Glutamatergic neuron (in vitro differentiated cells): ENCODE measurements at regions not wholly inside any gene's neighbourhood (a gene's known extent, or its start where the extent isn't known, plus 50 kb on each side); places are given as distances from the start of the nearest gene placed in this dataset.

Source experiments
- DNase-seq: peaks from one replicate; pipeline ENCODE4 v3.0.0; 2022
- H3K27ac Mint-ChIP-seq: one replicate; pipeline ENCODE4 v1.8.0; 2020; ENCODE audit warnings: mild to moderate bottlenecking, mixed read lengths, inconsistent platforms; ENCODE audit not compliant: unreplicated experiment
- H3K27me3 Mint-ChIP-seq: one replicate; pipeline ENCODE4 v1.8.0; 2020; ENCODE audit warnings: mild to moderate bottlenecking, moderate library complexity, mixed read lengths, inconsistent platforms; ENCODE audit not compliant: unreplicated experiment
- H3K36me3 Mint-ChIP-seq: one replicate; pipeline ENCODE4 v1.8.0; 2020; ENCODE audit warnings: mild to moderate bottlenecking, mixed read lengths, inconsistent platforms; ENCODE audit not compliant: unreplicated experiment
- H3K4me1 Mint-ChIP-seq: one replicate; pipeline ENCODE4 v1.8.0; 2020; ENCODE audit warnings: mild to moderate bottlenecking, low read depth, mixed read lengths, inconsistent platforms; ENCODE audit not compliant: unreplicated experiment
- H3K4me3 Mint-ChIP-seq: one replicate; pipeline ENCODE4 v1.8.0; 2020; ENCODE audit warnings: mild to moderate bottlenecking, mixed read lengths, inconsistent platforms; ENCODE audit not compliant: unreplicated experiment
- H3K9me3 Mint-ChIP-seq: one replicate; pipeline ENCODE4 v1.8.0; 2020; ENCODE audit warnings: mild to moderate bottlenecking, moderate library complexity, mixed read lengths, inconsistent platforms; ENCODE audit not compliant: unreplicated experiment
- CTCF ChIP-seq: fragments of 200-600 bp; sonication (generic); IDR thresholded peaks from one replicate; pipeline ENCODE4 v1.5.0; 2021; ENCODE audit not compliant: partially characterized antibody, unreplicated experiment

- Mint-ChIP-seq H3K36me3 (no peaks in the 10 kb centered on the region), H3K27ac (no peak overlapping the region), H3K4me3 (no peak overlapping the region), H3K4me1 (no peaks in the 10 kb centered on the region), H3K9me3 (peaks cover 3% of the 10 kb centered on the region), H3K27me3 (peaks cover 2% of the 10 kb centered on the region)
- no peak for DNase-seq
- TF ChIP-seq CTCF: no peak
Observed at GRCh38 chr4:181637186-181638105, 605.8 kb upstream of the TENM3 start.

- TF ChIP-seq CTCF: no peak
- H3K9me3 Mint-ChIP-seq: peaks cover 4% of the 10 kb centered on the region
- H3K36me3 Mint-ChIP-seq: no peaks in the 10 kb centered on the region
- peaks cover 2% of the 10 kb centered on the region for H3K27me3 Mint-ChIP-seq
- H3K27ac Mint-ChIP-seq: no peak overlapping the region
- H3K4me1 Mint-ChIP-seq: no peaks in the 10 kb centered on the region
- no peak overlapping the region for H3K4me3 Mint-ChIP-seq
- no peak for DNase-seq
Observed at GRCh38 chr4:181643466-181643865, 599.7 kb upstream of the TENM3 start.

- no peak for TF ChIP-seq CTCF
- H3K4me1 Mint-ChIP-seq: no peaks in the 10 kb centered on the region
- peaks cover 2% of the 10 kb centered on the region for H3K27me3 Mint-ChIP-seq
- no peak for DNase-seq
- no peak overlapping the region for H3K27ac Mint-ChIP-seq
- H3K36me3 Mint-ChIP-seq: no peaks in the 10 kb centered on the region
- peaks cover 4% of the 10 kb centered on the region for H3K9me3 Mint-ChIP-seq
- no peak overlapping the region for H3K4me3 Mint-ChIP-seq
Observed at GRCh38 chr4:181645489-181645888, 597.7 kb upstream of the TENM3 start.

GRCh38 chr4:181646864-181647263, 596.3 kb upstream of the TENM3 start:
- Mint-ChIP-seq H3K9me3 (peaks cover 4% of the 10 kb centered on the region), H3K4me3 (no peak overlapping the region), H3K27me3 (peaks cover 2% of the 10 kb centered on the region), H3K36me3 (no peaks in the 10 kb centered on the region), H3K27ac (no peak overlapping the region), H3K4me1 (no peaks in the 10 kb centered on the region)
- DNase-seq: no peak
- TF ChIP-seq CTCF: no peak
